H1 (cell line): ENCODE measurements at regions not wholly inside any gene's neighbourhood (a gene's known extent, or its start where the extent isn't known, plus 50 kb on each side); places are given as distances from the start of the nearest gene placed in this dataset.

Experiments
- PHF8 ChIP-seq: fragments of 200-600 bp; sonication (generic); conservative IDR thresholded peaks from 2 replicates; pipeline ENCODE4 v1.7.1; 2012; ENCODE audit warnings: low read depth, mild to moderate bottlenecking, inconsistent platforms, low read length, moderate library complexity
- POLR2AphosphoS5 ChIP-seq: IDR thresholded peaks from 2 replicates; pipeline ENCODE4 v1.6.1; 2011; ENCODE audit warnings: low read depth, low read length
- SP4 ChIP-seq: IDR thresholded peaks from 2 replicates; pipeline ENCODE4 v1.6.1; 2012; ENCODE audit warnings: low read length, inconsistent platforms

DNA sequence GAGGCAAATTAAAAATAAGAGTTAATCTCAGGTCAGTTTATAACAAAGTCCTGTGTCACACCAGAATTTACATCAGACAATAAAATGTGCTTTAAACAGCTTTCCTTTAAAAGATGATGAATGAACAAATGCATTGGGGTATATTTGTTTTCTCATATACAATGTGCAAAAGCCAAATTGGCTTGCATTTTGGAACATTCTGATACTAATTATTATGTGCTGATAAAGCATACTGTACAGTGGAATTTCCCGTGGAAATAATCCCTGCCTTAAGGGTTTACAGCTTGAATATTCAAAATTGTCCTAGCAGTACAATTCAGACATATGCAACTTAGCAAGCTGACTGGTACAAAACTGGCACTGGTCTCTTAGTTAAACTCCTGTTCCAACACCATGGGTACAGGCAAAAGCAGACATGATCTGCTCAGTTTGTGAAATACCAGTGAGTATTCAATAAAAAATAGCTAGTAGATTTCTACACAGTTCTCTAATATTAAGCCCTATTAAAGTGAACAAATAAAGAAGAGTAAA, 373.4 kb downstream of the SLITRK1 start (continued):
- TF ChIP-seq PHF8 (no peak), SP4 (no peak), POLR2AphosphoS5 (no peak)
